RWPE2 (cell line): ENCODE measurements at regions not wholly inside any gene's neighbourhood (a gene's known extent, or its start where the extent isn't known, plus 50 kb on each side); places are given as distances from the start of the nearest gene placed in this dataset.

Source experiments
- ATAC-seq: fragments of 200-7000 bp; cut with Tn5 transposase; 3 replicates; pipeline ENCODE4 v1.9.1; 2021; ENCODE audit warnings: low read depth
- DNase-seq: peaks from one replicate; pipeline ENCODE4 v3.0.0-alpha.2; 2020; ENCODE audit warnings: low spot score
- H3K27ac ChIP-seq: fragments of 450-650 bp; 2 replicates; pipeline ENCODE4 v1.5.1; 2017; ENCODE audit warnings: mild to moderate bottlenecking; ENCODE audit not compliant: poor library complexity, severe bottlenecking
- H3K27me3 ChIP-seq: fragments of 250-450 bp; sonication (Bioruptor Pico); 2 replicates; pipeline ENCODE4 v1.5.1; 2021; ENCODE audit warnings: mild to moderate bottlenecking, moderate library complexity; ENCODE audit not compliant: insufficient read depth, poor library complexity, severe bottlenecking
- H3K36me3 ChIP-seq: fragments of 250-450 bp; sonication (Bioruptor Pico); 2 replicates; pipeline ENCODE4 v1.5.1; 2020; ENCODE audit warnings: low read depth, mild to moderate bottlenecking, moderate library complexity
- H3K4me1 ChIP-seq: fragments of 250-450 bp; sonication (Bioruptor Pico); 2 replicates; pipeline ENCODE4 v1.5.1; 2021; ENCODE audit warnings: mild to moderate bottlenecking, moderate library complexity; ENCODE audit not compliant: insufficient read depth, poor library complexity, severe bottlenecking
- H3K4me3 ChIP-seq: fragments of 250-450 bp; sonication (Bioruptor Pico); 2 replicates; pipeline ENCODE4 v1.5.1; 2021; ENCODE audit warnings: mild to moderate bottlenecking, moderate library complexity; ENCODE audit not compliant: severe bottlenecking
- H3K9me3 ChIP-seq: fragments of 250-450 bp; sonication (Bioruptor Pico); 2 replicates; pipeline ENCODE4 v1.5.1; 2021; ENCODE audit warnings: mild to moderate bottlenecking, moderate library complexity; ENCODE audit not compliant: severe bottlenecking
- TF ChIP-seq, protein P1 (sequence below): fragments of 450-650 bp; IDR thresholded peaks from one replicate; pipeline ENCODE4 v1.5.1; 2017; ENCODE audit warnings: mild to moderate bottlenecking, moderate library complexity; ENCODE audit not compliant: poor library complexity, severe bottlenecking

DNA sequence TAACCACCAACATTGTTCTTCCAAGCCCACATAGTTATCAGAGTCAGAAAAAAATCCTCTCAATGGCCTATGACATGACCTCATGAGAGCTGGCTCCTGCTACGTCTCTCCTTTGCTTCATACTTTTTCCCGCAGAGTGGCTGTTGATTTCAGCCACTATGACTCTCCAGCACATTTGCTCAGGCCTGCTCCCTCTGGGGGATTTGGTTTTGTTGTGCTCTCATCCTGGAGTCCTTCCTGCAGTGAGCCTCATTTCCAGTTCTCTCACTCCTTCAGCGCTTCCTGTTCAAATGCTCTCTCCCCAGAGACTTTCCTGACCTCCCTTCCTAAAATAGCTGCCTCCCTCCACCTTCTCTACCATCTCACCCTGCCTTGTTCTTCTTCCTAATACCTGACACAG is 72.0 kb upstream of the USP29 start:
- no peak overlapping the region for H3K4me3 ChIP-seq
- H3K4me1 ChIP-seq, result no peaks in the 10 kb centered on the region
- TF ChIP-seq, protein P1, sequence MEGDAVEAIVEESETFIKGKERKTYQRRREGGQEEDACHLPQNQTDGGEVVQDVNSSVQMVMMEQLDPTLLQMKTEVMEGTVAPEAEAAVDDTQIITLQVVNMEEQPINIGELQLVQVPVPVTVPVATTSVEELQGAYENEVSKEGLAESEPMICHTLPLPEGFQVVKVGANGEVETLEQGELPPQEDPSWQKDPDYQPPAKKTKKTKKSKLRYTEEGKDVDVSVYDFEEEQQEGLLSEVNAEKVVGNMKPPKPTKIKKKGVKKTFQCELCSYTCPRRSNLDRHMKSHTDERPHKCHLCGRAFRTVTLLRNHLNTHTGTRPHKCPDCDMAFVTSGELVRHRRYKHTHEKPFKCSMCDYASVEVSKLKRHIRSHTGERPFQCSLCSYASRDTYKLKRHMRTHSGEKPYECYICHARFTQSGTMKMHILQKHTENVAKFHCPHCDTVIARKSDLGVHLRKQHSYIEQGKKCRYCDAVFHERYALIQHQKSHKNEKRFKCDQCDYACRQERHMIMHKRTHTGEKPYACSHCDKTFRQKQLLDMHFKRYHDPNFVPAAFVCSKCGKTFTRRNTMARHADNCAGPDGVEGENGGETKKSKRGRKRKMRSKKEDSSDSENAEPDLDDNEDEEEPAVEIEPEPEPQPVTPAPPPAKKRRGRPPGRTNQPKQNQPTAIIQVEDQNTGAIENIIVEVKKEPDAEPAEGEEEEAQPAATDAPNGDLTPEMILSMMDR, result no peak
- no peaks in the 10 kb centered on the region for H3K36me3 ChIP-seq
- DNase-seq, result no peak
- no peaks in the 10 kb centered on the region for H3K27me3 ChIP-seq
- ATAC-seq, result no peak
- no peaks in the 10 kb centered on the region for H3K9me3 ChIP-seq
- no peak overlapping the region for H3K27ac ChIP-seq

DNA sequence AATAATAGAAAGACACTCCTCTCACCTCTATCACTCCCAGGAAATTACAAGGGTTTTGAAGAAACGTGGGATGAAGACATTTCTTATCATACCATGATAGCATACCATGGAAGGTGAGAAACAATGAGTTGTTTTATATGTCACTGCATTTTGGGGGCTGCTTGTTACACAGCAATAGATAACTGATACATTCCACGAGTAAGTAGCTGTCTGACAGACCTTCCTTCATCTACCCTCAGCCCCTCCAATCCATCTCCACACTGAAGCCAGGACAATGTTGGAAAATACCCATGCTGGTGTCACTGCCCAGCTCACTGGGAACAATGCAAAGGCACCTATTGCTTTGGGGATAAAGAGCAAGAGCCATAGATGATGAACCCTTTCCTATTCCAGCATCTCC is 68.9 kb upstream of the USP29 start:
- Histone ChIP-seq H3K27ac (no peak overlapping the region), H3K27me3 (no peaks in the 10 kb centered on the region), H3K4me1 (no peaks in the 10 kb centered on the region), H3K9me3 (no peaks in the 10 kb centered on the region), H3K36me3 (no peaks in the 10 kb centered on the region), H3K4me3 (no peak overlapping the region)
- ATAC-seq, result no peak
- TF ChIP-seq, protein P1, result no peak
- no peak for DNase-seq

DNA sequence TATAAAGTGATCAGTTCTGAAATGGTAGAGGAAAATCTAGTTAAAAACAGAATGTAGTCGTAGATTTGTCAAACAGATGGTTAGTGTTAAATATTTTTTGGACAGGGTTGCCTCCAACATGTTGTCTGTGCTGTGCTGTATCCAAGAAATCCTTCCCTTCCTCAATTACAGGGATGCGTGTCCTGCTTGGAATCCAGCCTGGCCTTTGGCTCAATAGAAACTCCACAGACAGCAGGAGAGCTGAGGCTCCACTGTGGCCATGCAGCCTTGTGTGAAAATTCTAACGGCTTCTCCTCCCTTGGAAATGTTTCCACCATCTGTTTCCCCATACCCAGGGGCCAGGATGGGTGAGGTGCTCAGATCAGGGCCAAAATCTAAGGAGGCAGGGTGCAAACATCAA is 67.7 kb upstream of the USP29 start:
- Histone ChIP-seq H3K4me3 (no peak overlapping the region), H3K9me3 (no peaks in the 10 kb centered on the region), H3K4me1 (no peaks in the 10 kb centered on the region), H3K27me3 (no peaks in the 10 kb centered on the region), H3K27ac (no peak overlapping the region), H3K36me3 (no peaks in the 10 kb centered on the region)
- TF ChIP-seq, protein P1, result no peak
- ATAC-seq, result no peak
- DNase-seq, result no peak

DNA sequence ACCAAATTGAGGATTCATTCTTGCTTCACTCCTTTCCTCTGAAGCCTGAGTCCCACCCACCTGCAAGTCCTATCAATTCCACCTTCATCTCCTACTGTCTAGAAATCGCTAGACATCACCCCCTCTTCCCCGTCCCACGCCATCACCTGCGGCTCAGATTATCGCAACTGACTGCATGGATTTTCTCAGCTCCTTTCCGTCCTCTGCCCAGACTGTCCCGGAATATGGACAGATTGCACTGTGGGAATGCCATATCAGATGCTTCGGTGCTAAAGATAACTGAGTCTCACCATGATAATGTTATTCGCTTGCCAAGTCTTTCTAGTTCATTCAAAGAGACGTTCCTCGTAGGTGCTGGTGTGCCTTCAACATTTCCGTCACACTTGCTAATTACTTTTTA is 66.4 kb upstream of the USP29 start:
- Histone ChIP-seq H3K9me3 (no peaks in the 10 kb centered on the region), H3K4me1 (no peaks in the 10 kb centered on the region), H3K27ac (no peak overlapping the region), H3K27me3 (no peaks in the 10 kb centered on the region), H3K36me3 (no peaks in the 10 kb centered on the region), H3K4me3 (no peak overlapping the region)
- TF ChIP-seq, protein P1, result no peak
- no peak for ATAC-seq
- DNase-seq, result no peak

DNA sequence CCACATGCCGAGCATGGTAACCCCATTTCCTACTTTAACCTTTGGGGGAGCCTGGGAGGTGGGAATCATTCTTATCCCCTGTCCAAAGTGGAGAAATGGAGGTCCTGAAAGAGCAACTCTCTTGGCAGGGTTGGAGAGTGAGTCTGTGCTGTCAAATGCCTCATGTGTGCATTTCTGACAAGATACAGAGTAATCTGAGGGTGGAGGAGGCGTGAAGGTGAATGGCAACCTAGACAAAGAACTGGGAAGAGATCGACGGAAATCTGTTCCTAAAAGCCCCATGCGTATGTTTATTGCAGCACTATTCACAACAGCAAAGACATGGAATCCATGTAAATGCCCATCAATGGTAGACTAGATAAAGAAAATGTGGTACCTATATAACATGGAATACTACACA is 63.8 kb upstream of the USP29 start:
- Histone ChIP-seq H3K4me1 (no peaks in the 10 kb centered on the region), H3K27ac (no peak overlapping the region), H3K36me3 (no peaks in the 10 kb centered on the region), H3K9me3 (no peaks in the 10 kb centered on the region), H3K4me3 (no peak overlapping the region), H3K27me3 (no peaks in the 10 kb centered on the region)
- TF ChIP-seq, protein P1, result no peak
- DNase-seq (no peak), ATAC-seq (no peak)
